Heart left ventricle (tissue), 13 donors: ENCODE measurements at regions not wholly inside any gene's neighbourhood (a gene's known extent, or its start where the extent isn't known, plus 50 kb on each side); places are given as distances from the start of the nearest gene placed in this dataset.

ENCODE experiments used
- CTCF ChIP-seq, 12 donors: fragments of 200-600 bp; sonication (generic) in 4 of 12; IDR thresholded peaks; one replicate each; pipeline versions ENCODE4 v1.5.0 to v1.8.0; 2018 to 2022; ENCODE audit warnings: antibody characterized with exemption in 12 of 12, mild to moderate bottlenecking in 5 of 12
- POLR2A ChIP-seq, 2 donors: fragments of 450-650 bp; IDR thresholded peaks; one replicate each; pipeline ENCODE4 v1.6.1; 2017; ENCODE audit warnings: antibody characterized with exemption in 2 of 2, mild to moderate bottlenecking in 2 of 2, moderate library complexity in 2 of 2
- donor health status: ischemic (EF 13 %, LVEDD 7.1; RV severe dilation, severe dysfunction).
- donor health status: DM: no; HTN: yes; CAD: no.
- donor health status: DM: no; HTN: no; CAD: no.
- donor health status: ischemic (EF 25% LVEDD 6.9; RV normal size, moderate dysfunction).
- donor health status: ischemic (EF 25% LVEDD 5.7; RV mildly dilated, moderate dysfunction).
- donor health status: ischemic (EF 35%, LVEDD 5.7; RV mildly dilated, moderate dysfunction).
- donor health status: nonischemic (EF 11% LVEDD 7.7; RV severe dilation, severe dysfunction).
- donor health status: DM: yes; HTN: yes; CAD: no.
- donor health status: PGD.
- donor health status: ischemic (EF 29% LVEDD 5.4; RV normal size, mild dysfunction).
- donor health status: nonischemic (EF 23%, LVEDD 6.1; RV moderate dilation, normal function).

GRCh38 chr4:33696041-33696440, 2548.3 kb downstream of the ARAP2 start:
- TF ChIP-seq CTCF (IDR thresholded peaks at IDR 0.05), result no peak
- no peak for TF ChIP-seq POLR2A (IDR thresholded peaks at IDR 0.05)
